Activated CD4-positive, alpha-beta T cell treated with anti-CD3 and anti-CD28 coated beads, Interleukin-2, amount 10 ng/mL, durations not matched to agents 7 days and 5 days (primary cell): ENCODE measurements at regions not wholly inside any gene's neighbourhood (a gene's known extent, or its start where the extent isn't known, plus 50 kb on each side); places are given as distances from the start of the nearest gene placed in this dataset.
"Not testable (repeated sequence)": the region's sequence is repeated elsewhere in the genome, so short reads cannot be mapped to it uniquely, and the experiment has no call there.

Source experiments
- CTCF ChIA-PET: fragments of 350-600 bp; sonication (Branson Sonifier 250); formaldehyde crosslinking; loops from one replicate; lab custom pipeline; 2021; ENCODE audit warnings: antibody characterized with exemption; lab: Charles Lee
- POLR2A ChIA-PET: fragments of 350-600 bp; sonication (Branson Sonifier 250); formaldehyde crosslinking; loops from one replicate; lab custom pipeline; 2021; ENCODE audit warnings: antibody characterized with exemption; lab: Charles Lee
- DNase-seq: peaks from one replicate; pipeline ENCODE4 v3.0.0-alpha.2; 2020
- H3K27ac Mint-ChIP-seq: one replicate; pipeline ENCODE4 v1.8.0; 2021; ENCODE audit warnings: mild to moderate bottlenecking, moderate library complexity, mixed read lengths
- H3K27me3 Mint-ChIP-seq: one replicate; pipeline ENCODE4 v1.8.0; 2021; ENCODE audit warnings: mixed read lengths
- H3K36me3 Mint-ChIP-seq: one replicate; pipeline ENCODE4 v1.8.0; 2021; ENCODE audit warnings: low read depth, mixed read lengths
- H3K4me1 Mint-ChIP-seq: one replicate; pipeline ENCODE4 v1.8.0; 2021; ENCODE audit warnings: mixed read lengths
- H3K4me3 Mint-ChIP-seq: one replicate; pipeline ENCODE4 v1.8.0; 2021; ENCODE audit warnings: mild to moderate bottlenecking, moderate library complexity, mixed read lengths
- H3K9me3 Mint-ChIP-seq: one replicate; pipeline ENCODE4 v1.8.0; 2021; ENCODE audit warnings: mixed read lengths

DNA sequence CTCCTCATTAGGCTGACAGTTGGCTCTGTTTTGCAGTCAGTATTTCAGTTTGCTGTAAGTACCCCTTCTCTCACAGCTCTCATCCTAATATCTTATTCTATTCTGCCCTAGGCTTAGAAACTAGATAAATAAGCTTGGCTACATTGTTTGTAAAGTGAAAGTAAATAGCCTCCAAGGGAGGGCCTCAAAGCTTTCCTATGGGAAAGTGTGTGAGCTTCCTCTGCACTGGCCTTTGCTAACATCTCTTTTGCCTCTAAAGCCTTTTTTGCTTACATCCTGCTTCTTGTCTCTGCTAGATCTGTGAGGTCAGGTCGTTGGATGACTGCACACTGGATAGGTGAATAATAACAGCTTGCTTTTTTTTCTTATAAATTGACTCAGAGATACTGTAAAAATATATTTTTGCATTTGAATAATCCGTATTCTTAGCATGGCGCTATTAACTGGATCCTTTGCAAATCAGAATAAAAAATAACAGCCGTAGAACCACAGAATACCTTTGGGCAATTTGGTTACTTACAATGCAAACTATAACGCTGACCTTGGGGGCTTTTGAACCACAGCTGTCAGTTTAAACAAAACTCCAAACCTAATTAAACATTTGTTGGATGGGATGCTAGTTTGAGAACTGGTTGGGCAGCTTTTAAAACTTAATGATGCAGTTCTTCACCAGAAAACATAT, 55.1 kb downstream of the TTC6 start:
- CTCF ChIA-PET, result no interaction called here
- H3K9me3 Mint-ChIP-seq, result no peaks in the 10 kb centered on the region
- H3K4me3 Mint-ChIP-seq, result no peak overlapping the region
- no peaks in the 10 kb centered on the region for H3K27me3 Mint-ChIP-seq
- no peak overlapping the region for H3K27ac Mint-ChIP-seq
- POLR2A ChIA-PET, result no interaction called here
- H3K4me1 Mint-ChIP-seq, result no peaks in the 10 kb centered on the region
- DNase-seq, result no peak
- H3K36me3 Mint-ChIP-seq, result no peaks in the 10 kb centered on the region

DNA sequence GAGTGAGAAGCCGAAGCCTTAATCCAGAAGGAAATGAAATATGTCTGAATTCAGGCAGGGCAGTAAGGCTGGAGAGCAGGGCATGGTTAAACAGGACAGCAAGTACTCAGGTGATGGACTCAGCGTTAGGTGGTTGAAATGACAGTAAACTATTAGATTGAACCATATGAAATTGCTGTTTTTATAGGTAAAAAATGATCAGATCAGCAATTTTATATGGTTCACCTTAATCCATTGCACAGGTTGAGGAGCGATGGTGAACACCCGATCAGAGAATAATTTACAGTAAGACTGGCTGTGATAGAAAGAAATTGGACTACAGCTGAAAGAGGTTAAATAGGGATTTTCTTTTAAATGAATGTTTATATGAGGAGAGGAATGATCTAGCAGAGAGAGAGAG, 56.6 kb downstream of the TTC6 start:
- DNase-seq, result no peak

DNA sequence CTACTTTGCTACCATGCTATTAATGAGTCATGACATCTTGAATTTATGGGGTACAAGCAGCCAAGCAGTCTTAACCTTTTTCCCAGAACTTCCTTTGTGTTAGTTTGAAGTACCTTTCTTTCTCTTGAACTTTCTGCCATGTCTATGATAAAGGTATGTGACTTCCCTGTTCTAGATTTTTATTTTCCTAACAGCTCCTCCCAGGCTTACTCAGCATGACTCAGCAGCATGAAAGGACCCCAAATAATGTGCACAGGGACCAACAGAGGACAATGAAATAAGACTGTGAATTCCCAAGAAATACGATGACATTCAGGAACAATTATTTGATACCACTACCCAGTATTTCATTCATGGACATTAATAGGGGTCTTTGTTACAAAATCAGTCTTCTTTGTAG, 60.0 kb downstream of the TTC6 start:
- Mint-ChIP-seq H3K9me3 (no peaks in the 10 kb centered on the region), H3K27me3 (no peaks in the 10 kb centered on the region), H3K27ac (no peak overlapping the region), H3K36me3 (no peaks in the 10 kb centered on the region), H3K4me1 (no peaks in the 10 kb centered on the region), H3K4me3 (no peak overlapping the region)
- no peak for DNase-seq
- ChIA-PET CTCF (no interaction called here), POLR2A (no interaction called here)

More for the DNA sequence above, 56.6 kb downstream of the TTC6 start:
- no peaks in the 10 kb centered on the region for H3K9me3 Mint-ChIP-seq
- H3K27ac Mint-ChIP-seq, result no peak overlapping the region
- ChIA-PET POLR2A (no interaction called here), CTCF (no interaction called here)
- no peaks in the 10 kb centered on the region for H3K36me3 Mint-ChIP-seq
- no peaks in the 10 kb centered on the region for H3K27me3 Mint-ChIP-seq
- no peak overlapping the region for H3K4me3 Mint-ChIP-seq
- no peaks in the 10 kb centered on the region for H3K4me1 Mint-ChIP-seq

DNA sequence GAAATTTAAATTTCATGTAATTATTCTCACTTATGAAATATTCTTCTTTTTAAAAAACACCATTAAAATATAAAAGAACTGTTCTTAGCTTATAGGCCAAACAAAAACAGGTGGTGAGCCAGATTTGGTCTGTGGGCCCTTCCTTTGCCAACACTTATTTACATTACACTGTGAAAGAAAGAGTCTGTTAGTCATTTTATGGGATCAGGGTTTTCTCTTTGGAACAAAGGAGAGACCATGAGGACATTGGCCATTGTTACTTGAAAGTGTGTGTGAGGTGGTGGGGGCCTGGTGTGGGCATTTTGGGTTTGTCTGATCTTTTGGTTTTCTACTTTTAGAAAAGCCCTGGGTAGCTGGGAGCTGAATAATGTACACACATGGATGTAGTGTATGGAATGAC, 62.7 kb downstream of the TTC6 start:
- ChIA-PET POLR2A (no interaction called here), CTCF (no interaction called here)
- Mint-ChIP-seq H3K9me3 (peaks cover 5% of the 10 kb centered on the region), H3K4me1 (no peaks in the 10 kb centered on the region), H3K4me3 (no peak overlapping the region), H3K27me3 (no peaks in the 10 kb centered on the region), H3K36me3 (no peaks in the 10 kb centered on the region), H3K27ac (no peak overlapping the region)
- no peak for DNase-seq

DNA sequence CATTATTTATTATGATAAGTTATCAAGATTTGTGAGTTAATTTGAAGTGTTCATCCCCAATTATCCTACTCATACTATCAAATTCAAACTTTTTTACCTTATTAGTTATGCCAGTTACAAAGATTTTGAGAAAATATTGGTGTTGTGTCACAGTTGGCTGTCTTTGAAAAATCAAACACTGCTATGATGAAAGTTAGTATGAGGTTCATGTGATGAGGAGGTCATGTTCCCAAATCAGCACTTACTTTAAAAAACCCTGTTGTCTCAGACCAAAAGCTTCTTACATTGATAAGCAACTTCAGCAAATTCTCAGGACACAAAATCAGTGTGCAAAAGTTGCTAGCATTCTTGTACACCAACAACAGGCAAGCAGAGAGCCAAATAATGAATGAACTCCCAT, 68.1 kb downstream of the TTC6 start:
- no peak overlapping the region for H3K4me3 Mint-ChIP-seq
- no peak overlapping the region for H3K27ac Mint-ChIP-seq
- DNase-seq, result no peak
- peaks cover 7% of the 10 kb centered on the region for H3K9me3 Mint-ChIP-seq
- CTCF ChIA-PET, result no interaction called here
- no peaks in the 10 kb centered on the region for H3K27me3 Mint-ChIP-seq
- H3K4me1 Mint-ChIP-seq, result no peaks in the 10 kb centered on the region
- POLR2A ChIA-PET, result no interaction called here
- H3K36me3 Mint-ChIP-seq, result no peaks in the 10 kb centered on the region

DNA sequence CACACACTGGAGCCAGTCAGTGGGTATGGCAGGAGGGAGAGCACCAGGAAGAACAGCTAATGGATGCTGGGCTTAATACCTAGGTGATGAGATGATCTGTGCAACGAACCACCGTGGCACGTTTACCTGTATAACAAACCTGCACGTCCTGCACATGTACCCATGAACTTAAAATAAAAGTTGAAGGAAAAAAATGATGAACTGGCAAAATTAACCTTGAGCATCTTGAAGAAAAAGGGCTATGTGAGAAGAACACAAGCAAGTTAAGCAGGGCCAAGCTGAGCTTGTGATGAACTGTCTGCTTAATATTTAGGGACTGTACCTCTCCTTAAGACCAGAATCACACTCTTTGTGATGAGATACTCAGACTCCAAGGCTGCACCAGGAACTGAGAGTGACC, 70.0 kb downstream of the TTC6 start:
- ChIA-PET POLR2A (no interaction called here), CTCF (no interaction called here)
- peaks cover 7% of the 10 kb centered on the region for H3K9me3 Mint-ChIP-seq
- no peaks in the 10 kb centered on the region for H3K36me3 Mint-ChIP-seq
- no peak overlapping the region for H3K4me3 Mint-ChIP-seq
- no peak for DNase-seq
- H3K27me3 Mint-ChIP-seq, result no peaks in the 10 kb centered on the region
- no peaks in the 10 kb centered on the region for H3K4me1 Mint-ChIP-seq
- H3K27ac Mint-ChIP-seq, result no peak overlapping the region

DNA sequence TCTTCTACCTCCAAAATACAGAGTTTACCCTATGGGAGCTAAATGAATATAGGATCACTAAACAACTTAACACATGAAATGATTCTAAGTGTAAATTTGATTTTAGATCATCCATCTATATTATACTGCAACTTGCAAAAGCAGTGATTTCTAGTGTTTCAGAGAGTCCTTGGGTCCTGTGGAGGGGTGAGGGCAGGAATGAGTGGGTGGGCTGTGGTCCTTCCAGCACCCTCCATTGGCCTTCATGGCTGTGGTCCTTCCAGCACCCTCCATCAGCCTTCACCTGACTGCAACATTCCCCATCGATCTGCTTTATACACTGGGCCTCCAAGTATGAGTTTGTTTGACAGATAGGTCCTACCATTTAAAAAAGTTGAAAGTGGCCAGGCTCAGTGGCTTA, 70.5 kb downstream of the TTC6 start:
- Mint-ChIP-seq H3K4me1 (no peaks in the 10 kb centered on the region), H3K27me3 (no peaks in the 10 kb centered on the region), H3K9me3 (peaks cover 7% of the 10 kb centered on the region), H3K4me3 (no peak overlapping the region), H3K27ac (no peak overlapping the region), H3K36me3 (no peaks in the 10 kb centered on the region)
- POLR2A ChIA-PET, result no interaction called here
- DNase-seq, result no peak
- CTCF ChIA-PET, result no interaction called here

DNA sequence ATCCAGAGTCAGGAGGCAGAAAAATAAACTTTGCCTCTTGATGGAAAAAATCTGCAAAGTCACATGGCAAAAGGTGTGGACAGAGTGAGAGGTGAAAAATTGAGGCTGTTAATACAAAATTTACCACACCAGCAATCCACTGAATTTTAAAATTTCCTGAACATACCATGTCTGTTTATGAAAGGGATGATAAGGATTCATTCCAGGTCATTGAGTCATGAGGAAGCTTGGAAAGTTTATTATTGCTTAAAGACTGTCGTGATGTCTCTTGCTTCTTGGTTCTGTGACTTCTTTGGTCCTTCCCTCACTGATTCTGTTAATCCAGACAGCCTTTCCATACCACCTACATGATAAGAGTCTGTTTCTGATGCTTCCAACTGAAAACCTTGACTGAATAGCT, 73.2 kb downstream of the TTC6 start:
- ChIA-PET POLR2A (no interaction called here), CTCF (no interaction called here)
- H3K9me3 Mint-ChIP-seq, result peaks cover 2% of the 10 kb centered on the region
- H3K36me3 Mint-ChIP-seq, result no peaks in the 10 kb centered on the region
- no peaks in the 10 kb centered on the region for H3K4me1 Mint-ChIP-seq
- no peak for DNase-seq
- no peaks in the 10 kb centered on the region for H3K27me3 Mint-ChIP-seq
- H3K27ac Mint-ChIP-seq, result no peak overlapping the region
- no peak overlapping the region for H3K4me3 Mint-ChIP-seq

DNA sequence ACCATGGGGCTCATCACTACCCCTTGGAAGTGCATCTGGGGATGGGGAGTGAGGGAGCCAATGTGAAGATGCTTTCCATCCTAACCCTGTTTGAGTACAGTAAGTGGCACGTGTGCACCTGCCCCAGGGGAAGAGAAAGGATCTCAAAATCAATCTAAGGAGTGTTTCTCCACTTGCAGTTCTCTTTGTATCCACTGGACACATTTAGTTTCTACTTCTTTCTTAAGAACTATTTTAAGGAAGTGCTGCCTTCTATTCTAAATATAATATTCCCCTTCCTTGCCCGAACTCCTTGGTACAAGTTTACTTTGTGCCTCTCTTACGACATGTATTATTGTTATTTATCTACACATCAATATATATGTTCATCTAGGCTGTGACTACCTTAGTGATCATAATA, 73.8 kb downstream of the TTC6 start:
- no peak for DNase-seq
- ChIA-PET POLR2A (no interaction called here), CTCF (no interaction called here)
- H3K9me3 Mint-ChIP-seq, result no peaks in the 10 kb centered on the region
- no peak overlapping the region for H3K4me3 Mint-ChIP-seq
- H3K27ac Mint-ChIP-seq, result no peak overlapping the region
- no peaks in the 10 kb centered on the region for H3K36me3 Mint-ChIP-seq
- H3K27me3 Mint-ChIP-seq, result no peaks in the 10 kb centered on the region
- no peaks in the 10 kb centered on the region for H3K4me1 Mint-ChIP-seq

DNA sequence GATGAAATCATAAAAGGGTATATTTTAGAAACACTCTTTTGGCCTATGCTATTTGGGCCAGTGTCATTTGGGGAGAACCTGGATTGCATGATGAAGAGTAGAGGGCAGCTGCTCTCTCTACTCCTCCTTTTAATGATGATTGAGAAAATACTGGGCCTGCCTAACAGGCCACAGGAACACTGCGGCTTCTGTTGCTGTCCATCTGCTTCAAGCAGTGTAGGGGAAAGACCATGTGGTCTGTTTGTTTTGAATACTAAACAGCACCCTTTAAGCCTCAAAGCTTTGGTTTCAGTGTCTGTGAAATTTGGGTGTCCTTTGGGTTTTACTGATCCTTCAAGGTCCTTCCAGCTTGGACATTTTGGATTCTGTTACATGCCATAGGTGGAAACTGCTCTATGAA, 78.0 kb downstream of the TTC6 start:
- DNase-seq, result no peak
- no peaks in the 10 kb centered on the region for H3K36me3 Mint-ChIP-seq
- H3K27ac Mint-ChIP-seq, result no peak overlapping the region
- CTCF ChIA-PET, result no interaction called here
- H3K4me1 Mint-ChIP-seq, result no peaks in the 10 kb centered on the region
- H3K9me3 Mint-ChIP-seq, result no peaks in the 10 kb centered on the region
- no peak overlapping the region for H3K4me3 Mint-ChIP-seq
- no peaks in the 10 kb centered on the region for H3K27me3 Mint-ChIP-seq
- POLR2A ChIA-PET, result no interaction called here

DNA sequence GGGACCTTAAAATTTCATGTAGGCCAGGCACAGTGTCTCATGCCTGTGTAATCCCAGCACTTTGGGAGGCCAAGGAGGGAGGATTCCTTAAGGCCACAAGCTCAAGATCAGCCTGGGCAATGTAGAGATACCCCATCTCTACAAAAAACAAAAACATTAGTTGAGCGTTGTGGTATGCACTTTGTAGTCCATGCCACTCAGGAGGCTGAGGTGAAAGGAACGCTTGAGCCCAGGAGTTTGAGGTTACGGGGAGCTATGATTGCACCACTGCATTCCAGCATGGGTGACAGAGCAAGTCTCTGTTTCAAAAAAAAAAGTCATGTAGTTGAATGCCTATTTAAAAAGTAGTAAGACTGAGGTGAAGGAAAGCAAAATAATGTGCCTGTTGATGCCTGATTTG, 83.5 kb downstream of the TTC6 start:
- H3K4me3 Mint-ChIP-seq, result no peak overlapping the region
- no peaks in the 10 kb centered on the region for H3K4me1 Mint-ChIP-seq
- no peaks in the 10 kb centered on the region for H3K36me3 Mint-ChIP-seq
- ChIA-PET CTCF (no interaction called here), POLR2A (no interaction called here)
- H3K27me3 Mint-ChIP-seq, result no peaks in the 10 kb centered on the region
- no peak overlapping the region for H3K27ac Mint-ChIP-seq
- H3K9me3 Mint-ChIP-seq, result no peaks in the 10 kb centered on the region
- DNase-seq, result no peak

DNA sequence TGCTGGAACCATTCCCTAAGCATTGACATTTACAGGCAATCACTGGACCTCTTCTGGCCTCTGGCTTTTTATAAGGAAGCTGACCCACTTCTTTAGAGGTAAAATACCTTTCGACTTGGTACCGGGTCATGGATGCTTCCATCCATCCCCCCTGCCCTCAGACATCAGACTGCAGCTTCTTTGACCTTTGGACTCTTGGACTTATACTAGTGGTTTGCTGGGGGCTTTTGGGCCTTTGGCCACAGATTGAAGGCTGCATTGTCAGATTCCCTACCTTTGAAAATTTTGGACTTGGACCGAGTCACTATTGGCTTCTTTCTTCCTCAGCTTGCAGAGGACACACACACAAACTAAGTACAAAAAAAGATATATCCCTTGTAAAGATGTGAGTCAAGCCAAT, 86.1 kb downstream of the TTC6 start:
- Mint-ChIP-seq H3K36me3 (no peaks in the 10 kb centered on the region), H3K9me3 (no peaks in the 10 kb centered on the region), H3K4me3 (no peak overlapping the region), H3K27me3 (no peaks in the 10 kb centered on the region), H3K27ac (no peak overlapping the region), H3K4me1 (no peaks in the 10 kb centered on the region)
- no peak for DNase-seq
- ChIA-PET POLR2A (no interaction called here), CTCF (interaction anchor here (0.7 kb wide), 1 partner anchor 11 kb away, joined by 4 read pairs; no protein-coding TSS in a partner anchor)

DNA sequence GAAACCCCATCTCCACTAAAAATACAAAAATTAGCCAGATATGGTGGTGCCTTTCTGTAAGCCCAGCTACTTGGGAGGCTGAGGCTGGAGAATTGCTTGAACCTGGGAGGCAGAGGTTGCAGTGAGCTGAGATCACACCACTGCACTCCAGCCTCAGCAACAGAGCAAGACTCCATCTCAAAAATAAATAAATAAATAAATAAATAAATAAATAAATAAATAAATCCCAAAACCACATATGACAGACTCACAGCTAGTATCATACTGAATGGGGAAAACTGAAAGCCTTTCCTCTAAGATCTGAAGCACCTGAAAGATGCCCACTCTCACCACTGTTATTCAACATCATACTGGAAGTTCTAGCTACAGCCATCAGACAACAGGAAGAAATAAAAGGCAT, 97.3 kb downstream of the TTC6 start:
- H3K4me1 Mint-ChIP-seq, H3K4me3 Mint-ChIP-seq, H3K27me3 Mint-ChIP-seq, DNase-seq, H3K36me3 Mint-ChIP-seq, H3K27ac Mint-ChIP-seq, POLR2A ChIA-PET: not testable (repeated sequence)
- peaks cover 11% of the 10 kb centered on the region for H3K9me3 Mint-ChIP-seq
- CTCF ChIA-PET, result interaction anchor here (0.7 kb wide), 1 partner anchor 11 kb away, joined by 4 read pairs; no protein-coding TSS in a partner anchor

DNA sequence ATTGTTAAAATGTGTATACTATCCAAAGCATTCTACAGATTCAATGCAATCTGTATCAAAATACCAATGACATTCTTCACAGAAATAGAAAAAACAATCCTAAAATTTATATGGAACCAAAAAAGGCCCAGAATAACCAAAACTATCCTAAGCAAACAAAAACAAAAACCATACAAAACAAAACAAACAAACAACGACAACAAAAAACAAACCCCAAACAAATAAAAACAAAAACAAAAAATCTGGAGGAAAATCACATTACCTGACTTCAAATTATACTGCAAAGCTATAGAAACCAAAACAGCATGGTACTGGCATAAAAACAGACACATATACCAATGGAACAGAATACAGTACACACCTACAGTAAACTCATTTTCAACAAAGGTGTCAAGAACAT, 98.0 kb downstream of the TTC6 start:
- H3K4me3 Mint-ChIP-seq, result not testable (repeated sequence)

More for the DNA sequence above, 98.0 kb downstream of the TTC6 start:
- DNase-seq, H3K4me1 Mint-ChIP-seq, H3K27ac Mint-ChIP-seq, CTCF ChIA-PET, H3K27me3 Mint-ChIP-seq, POLR2A ChIA-PET, H3K36me3 Mint-ChIP-seq: not testable (repeated sequence)
- peaks cover 11% of the 10 kb centered on the region for H3K9me3 Mint-ChIP-seq
